HG03460 (cell line): ENCODE measurements at regions not wholly inside any gene's neighbourhood (a gene's known extent, or its start where the extent isn't known, plus 50 kb on each side); places are given as distances from the start of the nearest gene placed in this dataset.

Experiments
- ATAC-seq: cut with Tn5 transposase; IDR thresholded peaks from one replicate; pipeline ENCODE4 v1.9.1; 2021; ENCODE audit not compliant: unreplicated experiment

GRCh38 chr17:74070374-74070773 is 133.1 kb upstream of the RPL38 start:
- no peak for ATAC-seq

- ATAC-seq, result no peak
Observed at GRCh38 chr17:74070998-74071679, 132.3 kb upstream of the RPL38 start.

DNA sequence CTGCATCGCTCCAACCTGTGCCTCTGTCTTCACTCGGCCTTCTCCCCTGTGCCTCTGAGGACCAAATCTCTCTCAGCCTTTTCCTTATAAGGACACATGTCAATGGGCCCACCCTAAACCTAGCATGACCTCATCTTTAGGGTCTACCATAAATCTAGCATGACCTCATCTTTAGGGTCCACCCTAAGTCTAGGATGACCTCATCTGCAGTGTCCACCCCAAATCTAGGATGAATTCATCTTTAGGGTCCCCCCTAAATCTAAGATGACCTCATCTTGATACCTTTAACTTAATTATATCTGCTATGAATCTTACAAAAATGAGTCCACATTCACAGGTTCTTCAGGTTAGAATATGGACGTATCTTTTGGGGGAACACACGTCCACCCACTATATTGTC is 131.1 kb upstream of the RPL38 start:
- ATAC-seq, result no peak

DNA sequence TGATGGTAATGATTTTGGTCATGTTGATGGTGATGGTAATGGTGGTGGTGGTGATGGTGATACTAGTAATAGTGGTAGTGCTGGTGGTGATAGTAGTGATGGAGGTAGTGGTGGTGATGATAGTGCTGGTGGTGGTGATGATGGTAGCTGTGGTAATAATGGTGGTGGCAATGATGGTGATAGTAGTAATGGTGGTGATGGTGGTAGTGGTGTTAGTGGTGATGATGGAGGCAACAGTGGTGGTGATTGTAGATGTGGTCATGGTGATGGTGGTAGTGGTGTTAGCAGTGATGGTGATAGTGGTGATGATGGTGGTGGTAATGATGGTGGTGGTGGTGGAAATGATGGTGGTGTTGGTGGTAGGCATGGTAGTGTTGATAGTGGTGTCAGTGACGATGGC is 127.0 kb upstream of the RPL38 start:
- ATAC-seq, result no peak

DNA sequence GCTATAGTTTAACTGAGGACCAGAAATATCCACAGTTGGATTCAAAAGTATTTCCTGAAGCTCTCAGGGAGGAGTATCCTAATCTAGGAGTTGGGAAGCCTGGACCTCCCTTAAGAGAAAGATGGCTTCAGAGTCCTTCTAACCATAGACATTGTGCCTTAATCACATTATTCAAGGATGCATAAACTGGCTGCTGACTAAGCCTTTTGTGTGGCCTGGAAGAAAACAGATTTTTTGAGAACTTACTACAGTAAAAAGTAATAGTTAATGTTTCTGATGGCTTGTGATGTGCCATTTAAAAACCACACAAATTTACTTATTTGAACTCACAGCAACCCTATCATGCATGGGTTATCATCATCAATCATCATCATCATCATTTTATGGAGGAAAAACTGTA is 126.2 kb upstream of the RPL38 start:
- no peak for ATAC-seq

- no peak for ATAC-seq
Observed at GRCh38 chr17:74078363-74078941, 125.0 kb upstream of the RPL38 start.

DNA sequence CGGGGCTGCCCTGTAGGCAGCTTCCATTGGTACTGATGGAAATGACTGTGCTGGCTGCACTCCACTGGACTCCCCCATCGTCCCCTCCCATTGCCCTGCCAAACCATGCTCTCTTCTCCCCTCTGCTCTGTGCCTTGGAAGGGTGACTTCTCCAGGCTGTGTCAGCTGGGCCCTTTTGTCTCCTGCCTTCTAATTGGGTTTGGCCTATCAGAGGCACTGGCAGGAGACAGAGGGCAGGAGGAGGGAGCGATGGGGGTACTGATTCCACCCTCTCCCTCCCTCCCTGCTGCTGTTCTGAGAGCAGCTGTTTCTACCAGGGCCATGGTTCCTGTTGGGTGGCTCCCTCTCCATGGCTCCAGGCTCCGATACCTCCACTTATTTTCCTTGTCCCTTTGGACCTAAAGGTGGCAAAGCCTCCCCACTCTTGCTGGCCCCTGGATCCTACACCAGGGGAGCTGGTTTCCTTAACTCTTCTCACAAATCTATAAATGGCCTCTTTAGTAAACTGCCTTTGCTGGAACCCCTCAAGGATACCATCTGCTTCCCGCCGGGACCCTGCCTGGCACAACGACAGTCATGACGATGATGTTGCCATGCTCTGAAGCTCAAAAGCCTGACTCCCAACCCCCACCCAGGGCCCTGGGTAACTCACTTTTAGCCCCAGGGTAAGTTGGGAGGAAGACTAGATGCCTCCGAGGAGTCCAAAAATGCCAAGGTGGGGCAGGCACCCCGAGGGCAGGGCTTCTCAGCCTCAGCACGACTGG is 123.8 kb upstream of the RPL38 start:
- no peak for ATAC-seq

GRCh38 chr17:74080656-74081582 is 122.6 kb upstream of the RPL38 start:
- no peak for ATAC-seq

DNA sequence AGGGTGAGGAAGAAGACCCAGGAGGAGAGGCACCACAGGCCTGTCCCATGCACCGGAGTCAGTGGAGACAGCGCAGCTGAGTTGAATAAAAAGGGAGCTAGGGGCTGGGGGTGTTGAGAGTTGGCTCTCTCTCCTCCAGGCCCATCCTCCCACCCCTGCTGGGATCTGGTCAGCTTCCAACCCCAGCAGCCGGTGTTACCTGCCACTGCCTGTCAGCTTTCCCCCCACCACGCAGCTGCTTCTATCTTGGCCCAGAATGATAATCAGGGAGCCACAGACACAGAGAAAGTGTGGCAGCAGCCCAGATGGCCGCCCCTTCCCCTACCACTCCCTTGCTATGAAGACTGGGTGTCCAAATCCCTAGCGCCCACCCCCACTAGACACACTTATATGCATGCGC is 120.6 kb upstream of the RPL38 start:
- no peak for ATAC-seq

DNA sequence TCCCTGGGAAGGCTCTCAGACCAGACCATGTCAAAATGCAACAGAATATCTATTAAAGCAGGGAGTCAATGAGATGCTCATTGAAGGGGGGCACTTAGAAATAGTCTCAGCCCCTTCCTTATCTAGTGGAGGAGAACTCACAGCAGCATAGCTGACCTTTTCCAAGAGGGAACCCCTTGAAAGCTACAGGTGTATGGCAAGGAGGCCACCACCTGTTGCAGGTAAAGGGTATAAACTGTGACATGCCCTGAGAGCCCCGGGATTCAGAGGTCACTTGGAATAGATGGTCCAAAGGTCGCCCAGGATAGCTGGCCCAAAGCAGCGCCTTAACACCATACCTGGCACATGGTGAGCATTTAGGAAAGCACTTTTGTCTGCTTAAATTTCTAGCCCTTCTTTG is 120.2 kb upstream of the RPL38 start:
- no peak for ATAC-seq

GRCh38 chr17:74085434-74085833 is 118.0 kb upstream of the RPL38 start:
- ATAC-seq, result no peak

- ATAC-seq, result no peak
Observed at GRCh38 chr17:74087002-74087585, 116.4 kb upstream of the RPL38 start.

GRCh38 chr17:74088285-74088933 is 115.1 kb upstream of the RPL38 start:
- ATAC-seq, result no peak

DNA sequence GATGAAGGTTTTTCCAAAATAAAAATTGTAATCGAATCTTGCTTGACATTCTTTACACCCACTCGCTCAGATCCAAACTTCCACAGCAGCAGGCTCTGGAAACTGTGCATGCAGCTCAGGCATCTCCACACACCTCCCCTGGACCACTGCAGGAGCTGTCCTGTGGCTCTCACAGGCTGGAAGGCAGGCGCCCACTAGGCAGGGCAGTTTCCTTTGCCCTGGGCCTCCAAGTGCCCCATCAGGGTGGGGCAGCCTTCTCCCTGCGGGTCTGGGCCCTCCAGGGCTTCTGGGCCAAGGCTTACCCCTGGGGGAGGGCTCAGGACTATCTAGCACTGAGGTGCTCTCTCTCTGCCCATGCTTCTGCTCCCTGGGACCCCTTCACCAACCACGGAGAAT is 114.5 kb upstream of the RPL38 start:
- no peak for ATAC-seq

GRCh38 chr17:74089380-74089779 is 114.1 kb upstream of the RPL38 start:
- ATAC-seq, result no peak

DNA sequence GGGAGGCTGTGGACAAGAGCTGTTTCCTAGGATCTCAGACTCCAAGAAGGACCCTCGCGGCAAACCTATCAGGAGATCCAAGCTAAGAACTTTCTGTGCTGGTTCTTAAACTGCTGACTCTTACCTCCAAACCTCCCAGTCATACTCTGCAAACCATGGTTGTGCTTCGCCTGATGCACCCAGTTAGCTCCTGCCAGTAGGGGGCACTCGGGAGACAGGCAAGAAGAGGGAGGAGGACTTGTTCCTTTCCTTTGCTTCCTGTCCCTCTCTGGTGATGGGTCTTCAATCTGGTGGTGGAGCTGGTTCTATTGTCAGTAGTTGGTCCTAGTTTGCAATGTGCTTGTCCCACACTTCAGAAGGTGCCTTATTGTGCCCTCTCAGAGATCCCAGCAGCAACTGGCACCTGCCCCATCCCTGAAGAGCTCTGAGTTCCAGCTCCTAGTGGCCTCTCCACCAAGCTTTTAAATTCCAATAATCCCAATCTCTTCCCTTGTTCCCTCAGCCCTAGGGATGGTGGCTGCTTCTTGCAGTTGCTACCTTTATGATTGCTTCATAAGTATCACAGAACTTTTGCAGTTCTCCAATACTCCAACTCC is 113.5 kb upstream of the RPL38 start:
- no peak for ATAC-seq

- no peak for ATAC-seq
Observed at GRCh38 chr17:74094651-74095050, 108.8 kb upstream of the RPL38 start.

- no peak for ATAC-seq
Observed at GRCh38 chr17:74096456-74096855, 107.0 kb upstream of the RPL38 start.

GRCh38 chr17:74097450-74098135 is 105.9 kb upstream of the RPL38 start:
- ATAC-seq, result no peak
